IMR-90 (cell line): ENCODE measurements at regions not wholly inside any gene's neighbourhood (a gene's known extent, or its start where the extent isn't known, plus 50 kb on each side); places are given as distances from the start of the nearest gene placed in this dataset.

ENCODE experiments used
- ATAC-seq: fragments of 200-7000 bp; cut with Tn5 transposase; 2 replicates; pipeline ENCODE4 v1.9.1; 2020; ENCODE audit warnings: low read depth, mild to moderate bottlenecking, moderate library complexity
- BruUV-seq: library from RNA; stranded (reverse); fragments of 400-500 nt; replicated peaks from 2 replicates; lab custom pipeline; 2021; lab: Mats Ljungman, UMichigan
- CTCF ChIA-PET: fragments of 300-600 bp; formaldehyde crosslinking; extraction: SDS; loops from one replicate; lab custom pipeline; 2021; ENCODE audit warnings: antibody characterized with exemption; lab: Yijun Ruan, JAX
- POLR2A ChIA-PET: fragments of 300-600 bp; sonication (Branson Sonifier 250); formaldehyde crosslinking; loops from one replicate; lab custom pipeline; 2022; ENCODE audit warnings: antibody characterized with exemption; ENCODE audit not compliant: unreplicated experiment; lab: Charles Lee
- DNase-seq: peaks from one replicate; pipeline ENCODE4 v3.0.0; 2013
- H2AFZ ChIP-seq: replicated peaks from 2 replicates; pipeline ENCODE3; 2013; ENCODE audit warnings: low read length, mild to moderate bottlenecking; ENCODE audit not compliant: poor library complexity
- H2AK5ac ChIP-seq: 2 replicates; pipeline ENCODE4 v1.6.1; 2013; ENCODE audit warnings: low read depth, low read length, inconsistent platforms
- H2AK9ac ChIP-seq: replicated peaks from 2 replicates; pipeline ENCODE3; 2013; ENCODE audit warnings: mild to moderate bottlenecking, low read depth, low read length, moderate library complexity; ENCODE audit not compliant: poor library complexity
- H2BK120ac ChIP-seq: 2 replicates; pipeline ENCODE4 v1.6.1; 2013; ENCODE audit warnings: low read depth, low read length, inconsistent platforms
- H2BK15ac ChIP-seq: 3 replicates; pipeline ENCODE4 v1.6.1; 2013; ENCODE audit warnings: low read depth, low read length, inconsistent platforms
- H2BK20ac ChIP-seq: 2 replicates; pipeline ENCODE4 v1.6.1; 2013; ENCODE audit warnings: low read depth, mild to moderate bottlenecking, inconsistent platforms, low read length, moderate library complexity
- H2BK5ac ChIP-seq: 2 replicates; pipeline ENCODE4 v1.6.1; 2013; ENCODE audit warnings: mild to moderate bottlenecking, low read depth, low read length, inconsistent platforms; ENCODE audit not compliant: poor library complexity, severe bottlenecking
- H3K14ac ChIP-seq: replicated peaks from 2 replicates; pipeline ENCODE4 v1.6.1; 2013; ENCODE audit warnings: low read depth, low read length, inconsistent platforms
- H3K18ac ChIP-seq: 2 replicates; pipeline ENCODE4 v1.6.1; 2013; ENCODE audit warnings: low read depth, low read length, control low read depth
- H3K23ac ChIP-seq: 2 replicates; pipeline ENCODE4 v1.6.1; 2013; ENCODE audit warnings: low read depth, low read length, inconsistent platforms
- H3K27ac ChIP-seq: 2 replicates; pipeline ENCODE4 v1.5.1; 2013; ENCODE audit warnings: mild to moderate bottlenecking, control low read depth, low read length; ENCODE audit not compliant: insufficient read depth
- H3K27me3 ChIP-seq: 2 replicates; pipeline ENCODE4 v1.6.1; 2013; ENCODE audit warnings: low read length; ENCODE audit not compliant: control insufficient read depth, insufficient read depth
- H3K36me3 ChIP-seq: 2 replicates; pipeline ENCODE4 v1.6.1; 2013; ENCODE audit warnings: low read length, mixed read lengths; ENCODE audit not compliant: control insufficient read depth, insufficient read depth
- H3K4ac ChIP-seq: 2 replicates; pipeline ENCODE4 v1.6.1; 2013; ENCODE audit warnings: low read depth, low read length, inconsistent platforms
- H3K4me1 ChIP-seq: 2 replicates; pipeline ENCODE4 v1.6.1; 2013; ENCODE audit warnings: low read length, mixed read lengths; ENCODE audit not compliant: control insufficient read depth, insufficient read depth
- H3K4me2 ChIP-seq: 2 replicates; pipeline ENCODE4 v1.6.1; 2013; ENCODE audit warnings: low read depth, mild to moderate bottlenecking, control low read depth, low read length, moderate library complexity
- H3K4me3 ChIP-seq: 2 replicates; pipeline ENCODE4 v1.5.1; 2013; ENCODE audit warnings: low read depth, mild to moderate bottlenecking, control low read depth, low read length, moderate library complexity; ENCODE audit not compliant: insufficient read depth
- H3K56ac ChIP-seq: 2 replicates; pipeline ENCODE4 v1.6.1; 2013; ENCODE audit warnings: low read length, inconsistent platforms; ENCODE audit not compliant: insufficient read depth; ENCODE audit errors: extremely low read depth
- H3K79me1 ChIP-seq, 2 experiments: 2 replicates each; pipeline ENCODE4 v1.6.1; 2013; ENCODE audit warnings: low read length in 2 of 2, inconsistent platforms in 1 of 2, low read depth in 1 of 2
- H3K9ac ChIP-seq: 2 replicates; pipeline ENCODE4 v1.6.1; 2013; ENCODE audit warnings: low read depth, low read length, control low read depth
- H3K9me1 ChIP-seq: 2 replicates; pipeline ENCODE4 v1.6.1; 2013; ENCODE audit warnings: low read length, inconsistent platforms; ENCODE audit not compliant: insufficient read depth
- H3K9me3 ChIP-seq: 2 replicates; pipeline ENCODE4 v1.6.1; 2013; ENCODE audit warnings: low read length; ENCODE audit not compliant: control insufficient read depth, insufficient read depth
- H4K20me1 ChIP-seq: 2 replicates; pipeline ENCODE4 v1.6.1; 2013; ENCODE audit warnings: low read length, inconsistent platforms; ENCODE audit not compliant: insufficient read depth
- H4K5ac ChIP-seq: 2 replicates; pipeline ENCODE4 v1.6.1; 2013; ENCODE audit warnings: mild to moderate bottlenecking, low read depth, low read length, control low read depth
- H4K8ac ChIP-seq, 2 experiments: 2 replicates each; pipeline ENCODE4 v1.6.1; 2013; ENCODE audit warnings: low read depth in 2 of 2, low read length in 2 of 2, control low read depth in 1 of 2, inconsistent platforms in 1 of 2
- H4K91ac ChIP-seq: 2 replicates; pipeline ENCODE4 v1.6.1; 2013; ENCODE audit warnings: low read depth, low read length, inconsistent platforms; ENCODE audit not compliant: insufficient read depth
- BHLHE40 ChIP-seq: fragments of 150-350 bp; IDR thresholded peaks from 2 replicates; pipeline ENCODE4 v1.6.1; 2016; ENCODE audit warnings: mild to moderate bottlenecking, low read depth, low read length
- CEBPB ChIP-seq: IDR thresholded peaks from 2 replicates; pipeline ENCODE4 v1.6.1; 2012; ENCODE audit warnings: low read depth, low read length, improper control_type of control experiment
- CHD1 ChIP-seq: IDR thresholded peaks from 2 replicates; pipeline ENCODE4 v1.6.1; 2012; ENCODE audit warnings: low read depth, low read length, improper control_type of control experiment
- ELK1 ChIP-seq: fragments of 150-350 bp; IDR thresholded peaks from 2 replicates; pipeline ENCODE4 v1.6.1; 2016; ENCODE audit warnings: low read depth, mild to moderate bottlenecking, low read length, moderate library complexity, borderline replicate concordance
- FOS ChIP-seq: fragments of 150-350 bp; IDR thresholded peaks from 2 replicates; pipeline ENCODE4 v1.6.1; 2016; ENCODE audit warnings: low read depth, low read length
- MAFK ChIP-seq: IDR thresholded peaks from 2 replicates; pipeline ENCODE4 v1.6.1; 2012; ENCODE audit warnings: low read depth, low read length, improper control_type of control experiment
- MAZ ChIP-seq: IDR thresholded peaks from 2 replicates; pipeline ENCODE4 v1.6.1; 2012; ENCODE audit warnings: low read depth, mild to moderate bottlenecking, low read length, improper control_type of control experiment, moderate library complexity, borderline replicate concordance
- MXI1 ChIP-seq: IDR thresholded peaks from 2 replicates; pipeline ENCODE4 v1.6.1; 2012; ENCODE audit warnings: low read depth, mild to moderate bottlenecking, low read length, moderate library complexity, borderline replicate concordance
- NFE2L2 ChIP-seq: fragments of 150-350 bp; IDR thresholded peaks from 2 replicates; pipeline ENCODE4 v1.6.1; 2016; ENCODE audit warnings: low read depth, mild to moderate bottlenecking, low read length
- POLR2A ChIP-seq: IDR thresholded peaks from 2 replicates; pipeline ENCODE4 v1.6.1; 2012; ENCODE audit warnings: mild to moderate bottlenecking, low read depth, low read length
- RAD21 ChIP-seq: IDR thresholded peaks from 2 replicates; pipeline ENCODE4 v1.6.1; 2012; ENCODE audit warnings: low read length, improper control_type of control experiment
- RCOR1 ChIP-seq: IDR thresholded peaks from 2 replicates; pipeline ENCODE4 v1.6.1; 2012; ENCODE audit warnings: mild to moderate bottlenecking, low read length, improper control_type of control experiment; ENCODE audit not compliant: insufficient replicate concordance
- RFX5 ChIP-seq: IDR thresholded peaks from 2 replicates; pipeline ENCODE4 v1.8.0; 2012; ENCODE audit warnings: low read depth, mild to moderate bottlenecking, low read length, moderate library complexity
- SMC3 ChIP-seq: fragments of 150-350 bp; IDR thresholded peaks from 2 replicates; pipeline ENCODE4 v1.6.1; 2016; ENCODE audit warnings: low read depth, mild to moderate bottlenecking, antibody characterized with exemption, low read length, moderate library complexity
- WGBS, 2 experiments: methylation state at CpG; one replicate each; pipeline versions ENCODE4 v1.1.5 to v1.1.7; 2013; ENCODE audit warnings: missing lambda C conversion rate in 2 of 2; ENCODE audit not compliant: insufficient read length in 1 of 2; ENCODE audit errors: extremely low coverage in 2 of 2; 5-methylcytosine and 5-hydroxymethylcytosine counted together
- dilution Hi-C: fragments of 300-500 bp; cut with HindIII; formaldehyde crosslinking; loops from one replicate; pipeline ENCODE4 v1.14.3; 2018; ENCODE audit warnings: low sequenced_read_pairs; ENCODE audit not compliant: unreplicated experiment
- in situ Hi-C: fragments of 300-500 bp; cut with MboI; formaldehyde crosslinking; loops from 3 replicates; pipeline ENCODE4 v1.14.3; 2019; ENCODE audit warnings: low sequenced_read_pairs, inconsistent platforms, mixed read lengths
- intact Hi-C: fragments of 100-400 bp; cut with micrococcal nuclease; formaldehyde crosslinking; loops from 2 replicates; pipeline ENCODE4 v1.10.0; 2022
- TF ChIP-seq, protein P1 (sequence below): fragments of 150-350 bp; IDR thresholded peaks from 2 replicates; pipeline ENCODE4 v1.6.1; 2017; ENCODE audit warnings: mild to moderate bottlenecking, antibody characterized with exemption, low read length, low read depth

DNA sequence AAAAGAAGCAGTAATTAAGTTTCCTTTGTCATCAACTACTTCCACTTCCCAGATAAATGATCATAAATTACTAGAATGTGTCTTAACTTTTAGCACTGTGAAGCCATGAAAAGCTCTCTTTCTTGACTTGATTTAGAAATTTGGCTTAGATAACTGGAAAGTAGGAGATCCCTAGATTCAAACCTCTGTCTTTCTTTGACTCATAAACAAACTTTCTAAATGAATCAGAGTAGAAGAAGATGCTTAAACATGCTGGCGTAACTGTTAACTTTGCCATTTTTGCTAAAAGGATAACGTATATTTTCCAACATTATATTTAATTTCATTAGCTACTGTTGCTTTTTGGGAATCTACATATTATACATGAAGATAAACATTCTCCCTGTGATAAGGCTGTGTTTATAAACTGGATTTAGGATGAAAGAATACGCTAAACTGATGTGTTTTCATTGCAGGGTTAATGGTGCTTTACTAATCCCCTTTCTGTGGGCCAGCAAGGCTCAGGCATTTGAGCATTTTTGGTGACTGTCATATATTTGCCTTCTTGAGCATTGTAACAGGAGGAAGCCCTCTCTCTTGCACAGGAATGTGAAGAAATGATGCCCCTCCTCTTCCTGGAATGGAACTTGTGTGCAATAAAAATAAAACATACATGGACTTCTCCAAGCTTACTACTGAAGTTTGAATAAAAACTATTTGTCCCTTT, 301.4 kb downstream of the BMP4 start:
- Histone ChIP-seq H2BK15ac (no peak overlapping the region), H3K36me3 (no peaks in the 10 kb centered on the region), H3K18ac (no peak overlapping the region), H2AK9ac (no peak overlapping the region), H3K4ac (no peak overlapping the region), H3K56ac (no peak overlapping the region), H3K4me3 (no peak overlapping the region), H3K27ac (no peak overlapping the region), H2BK5ac (no peak overlapping the region), H4K20me1 (no peaks in the 10 kb centered on the region), H3K14ac (no peak overlapping the region; the same call in 1 of the 2 replicates), H4K91ac (no peak overlapping the region), H3K27me3 (peaks cover 7% of the 10 kb centered on the region; the same call in 1 of the 2 replicates), H2BK20ac (no peak overlapping the region), H2AFZ (no peak overlapping the region), H3K79me1 (no peaks in the 10 kb centered on the region), H2AK5ac (no peak overlapping the region), H3K4me2 (no peak overlapping the region), H3K9me3 (no peaks in the 10 kb centered on the region), H4K5ac (no peak overlapping the region), H4K8ac (no peak overlapping the region), H3K9ac (no peak overlapping the region), H3K23ac (no peak overlapping the region), H3K9me1 (no peaks in the 10 kb centered on the region), H3K4me1 (peaks cover 4% of the 10 kb centered on the region; the same call in 1 of the 2 replicates), H2BK120ac (no peak overlapping the region)
- WGBS, 2 experiments = no CpG with 5 or more reads among the region's 3 CpGs
- TF ChIP-seq RAD21 = no peak
- no peak for TF ChIP-seq RFX5
- no peak for TF ChIP-seq BHLHE40
- TF ChIP-seq POLR2A = no peak
- no peak for TF ChIP-seq ELK1
- TF ChIP-seq RCOR1 = no peak
- TF ChIP-seq CHD1 = no peak
- TF ChIP-seq MAFK = no peak
- no peak for TF ChIP-seq CEBPB
- TF ChIP-seq FOS = no peak
- TF ChIP-seq NFE2L2 = no peak
- TF ChIP-seq, protein P1, sequence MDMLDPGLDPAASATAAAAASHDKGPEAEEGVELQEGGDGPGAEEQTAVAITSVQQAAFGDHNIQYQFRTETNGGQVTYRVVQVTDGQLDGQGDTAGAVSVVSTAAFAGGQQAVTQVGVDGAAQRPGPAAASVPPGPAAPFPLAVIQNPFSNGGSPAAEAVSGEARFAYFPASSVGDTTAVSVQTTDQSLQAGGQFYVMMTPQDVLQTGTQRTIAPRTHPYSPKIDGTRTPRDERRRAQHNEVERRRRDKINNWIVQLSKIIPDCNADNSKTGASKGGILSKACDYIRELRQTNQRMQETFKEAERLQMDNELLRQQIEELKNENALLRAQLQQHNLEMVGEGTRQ = no peak
- no peak for TF ChIP-seq MXI1
- no peak for TF ChIP-seq SMC3
- TF ChIP-seq MAZ = no peak
- BruUV-seq = no TSS peak
- intact Hi-C loops (no loop called here), in situ Hi-C loops (no loop called here), dilution Hi-C loops (no loop called here)
- ChIA-PET CTCF (no interaction called here), POLR2A (no interaction called here)
- DNase-seq (no peak), ATAC-seq (peak; percentile 32; the same call in 1 of the 2 replicates)
